ENCODE measurements at regions not wholly inside any gene's neighbourhood (a gene's known extent, or its start where the extent isn't known, plus 50 kb on each side); places are given as distances from the start of the nearest gene placed in this dataset.

DNA sequence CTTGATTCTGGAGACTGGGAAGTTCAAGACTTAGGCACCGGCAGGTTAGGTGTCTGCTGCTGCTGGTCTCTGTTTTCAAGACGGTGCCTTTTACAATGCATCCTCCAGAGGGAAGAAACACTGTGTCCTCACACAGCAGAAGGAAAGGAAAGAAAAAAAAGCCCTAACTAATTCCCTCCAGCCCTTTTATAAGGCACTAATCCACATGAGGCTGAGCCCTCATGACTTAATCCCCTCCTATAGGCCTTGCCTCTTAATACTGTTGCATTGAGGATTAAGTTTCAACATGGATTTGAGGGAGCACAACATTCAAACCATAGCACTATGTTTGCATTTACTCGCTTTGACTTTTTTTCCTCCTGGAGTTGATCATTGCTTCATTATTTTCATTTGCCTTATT lies 585.9 kb downstream of the TLR4 start:
- TF ChIP-seq STAT1 (conservative IDR thresholded peaks at IDR 0.05) (no peak), SIX5 (IDR thresholded peaks at IDR 0.05; ENCODE audit: low read depth, low read length, severe bottlenecking) (no peak)
- in situ Hi-C loops (cut with MboI) (no loop called here), intact Hi-C loops (cut with micrococcal nuclease; ENCODE audit: unreplicated experiment) (loop anchor here (10.0 kb wide), 1 partner anchor 55 kb away; no protein-coding TSS in a partner anchor)
- BruUV-seq (replicated peaks), result no TSS peak
- H4K20me1 ChIP-seq (ENCODE audit: control insufficient read depth, insufficient read depth), result no peaks in the 10 kb centered on the region
- no peak overlapping the region for H3K27ac ChIP-seq (ENCODE audit: control insufficient read depth, insufficient read depth)
- no peak overlapping the region for H2AFZ ChIP-seq (ENCODE audit: control insufficient read depth, low read depth, low read length)
- DNase-seq (ENCODE audit: low read depth, low spot score) (no peak), ATAC-seq (no peak), FAIRE-seq (no peak)
- H3K4me2 ChIP-seq (ENCODE audit: control insufficient read depth, insufficient read depth), result no peak overlapping the region
- H3K9me3 ChIP-seq (replicated peaks; ENCODE audit: control insufficient read depth, insufficient read depth, low read length), result no peaks in the 10 kb centered on the region
- POLR2A ChIA-PET, result no interaction called here
- SMC1A ChIA-PET (ENCODE audit: uncharacterized antibody, unreplicated experiment), result no interaction called here
- no peak overlapping the region for H3K9ac ChIP-seq (ENCODE audit: control insufficient read depth, insufficient read depth, low read length)
- RAD21 ChIA-PET (ENCODE audit: unreplicated experiment), result no interaction called here
- no peaks in the 10 kb centered on the region for H3K79me2 ChIP-seq (ENCODE audit: control insufficient read depth, insufficient read depth, low read length)
- no peaks in the 10 kb centered on the region for H3K36me3 ChIP-seq (ENCODE audit: control insufficient read depth in 2 of 2, insufficient read depth in 2 of 2, low read length in 1 of 2)
- no peaks in the 10 kb centered on the region for H3K4me1 ChIP-seq (ENCODE audit: control insufficient read depth, insufficient read depth, low read length)
- 36% methylated on average over 3 of the region's 3 CpGs for WGBS (ENCODE audit: insufficient coverage, insufficient replicate concordance, low lambda C conversion rate, missing lambda C conversion rate)
- no peaks in the 10 kb centered on the region for H3K27me3 ChIP-seq (replicated peaks in 1 of 2; ENCODE audit: control insufficient read depth in 2 of 2, insufficient read depth in 2 of 2, low read length in 1 of 2)
- CTCF ChIA-PET, result no interaction called here
- no peak overlapping the region for H3K4me3 ChIP-seq

- Histone ChIP-seq H3K4me3 (no peak overlapping the region), H3K79me2 (ENCODE audit: control insufficient read depth, insufficient read depth, low read length) (no peaks in the 10 kb centered on the region), H3K36me3 (ENCODE audit: control insufficient read depth in 2 of 2, insufficient read depth in 2 of 2, low read length in 1 of 2) (no peaks in the 10 kb centered on the region), H2AFZ (ENCODE audit: control insufficient read depth, low read depth, low read length) (no peak overlapping the region), H3K9me3 (replicated peaks; ENCODE audit: control insufficient read depth, insufficient read depth, low read length) (no peaks in the 10 kb centered on the region), H4K20me1 (ENCODE audit: control insufficient read depth, insufficient read depth) (no peaks in the 10 kb centered on the region), H3K4me1 (ENCODE audit: control insufficient read depth, insufficient read depth, low read length) (no peaks in the 10 kb centered on the region), H3K27ac (ENCODE audit: control insufficient read depth, insufficient read depth) (no peak overlapping the region), H3K9ac (ENCODE audit: control insufficient read depth, insufficient read depth, low read length) (no peak overlapping the region), H3K4me2 (ENCODE audit: control insufficient read depth, insufficient read depth) (no peak overlapping the region), H3K27me3 (replicated peaks in 1 of 2; ENCODE audit: control insufficient read depth in 2 of 2, insufficient read depth in 2 of 2, low read length in 1 of 2) (no peaks in the 10 kb centered on the region)
- POLR2A ChIA-PET, result no interaction called here
- ATAC-seq (no peak), FAIRE-seq (no peak), DNase-seq (ENCODE audit: low read depth, low spot score) (no peak)
- RAD21 ChIA-PET (ENCODE audit: unreplicated experiment), result no interaction called here
- CTCF ChIA-PET, result no interaction called here
- intact Hi-C loops (cut with micrococcal nuclease; ENCODE audit: unreplicated experiment), result loop anchor here (10.0 kb wide), 1 partner anchor 61 kb away; no protein-coding TSS in a partner anchor
- BruUV-seq (replicated peaks), result no TSS peak
- WGBS (ENCODE audit: insufficient coverage, insufficient replicate concordance, low lambda C conversion rate, missing lambda C conversion rate), result 2% methylated on average over 4 of the region's 4 CpGs
- SMC1A ChIA-PET (ENCODE audit: uncharacterized antibody, unreplicated experiment), result no interaction called here
- in situ Hi-C loops (cut with MboI), result no loop called here
- TF ChIP-seq, protein P1, sequence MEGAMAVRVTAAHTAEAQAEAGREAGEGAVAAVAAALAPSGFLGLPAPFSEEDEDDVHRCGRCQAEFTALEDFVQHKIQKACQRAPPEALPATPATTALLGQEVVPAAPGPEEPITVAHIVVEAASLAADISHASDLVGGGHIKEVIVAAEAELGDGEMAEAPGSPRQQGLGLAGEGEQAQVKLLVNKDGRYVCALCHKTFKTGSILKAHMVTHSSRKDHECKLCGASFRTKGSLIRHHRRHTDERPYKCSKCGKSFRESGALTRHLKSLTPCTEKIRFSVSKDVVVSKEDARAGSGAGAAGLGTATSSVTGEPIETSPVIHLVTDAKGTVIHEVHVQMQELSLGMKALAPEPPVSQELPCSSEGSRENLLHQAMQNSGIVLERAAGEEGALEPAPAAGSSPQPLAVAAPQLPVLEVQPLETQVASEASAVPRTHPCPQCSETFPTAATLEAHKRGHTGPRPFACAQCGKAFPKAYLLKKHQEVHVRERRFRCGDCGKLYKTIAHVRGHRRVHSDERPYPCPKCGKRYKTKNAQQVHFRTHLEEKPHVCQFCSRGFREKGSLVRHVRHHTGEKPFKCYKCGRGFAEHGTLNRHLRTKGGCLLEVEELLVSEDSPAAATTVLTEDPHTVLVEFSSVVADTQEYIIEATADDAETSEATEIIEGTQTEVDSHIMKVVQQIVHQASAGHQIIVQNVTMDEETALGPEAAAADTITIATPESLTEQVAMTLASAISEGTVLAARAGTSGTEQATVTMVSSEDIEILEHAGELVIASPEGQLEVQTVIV (IDR thresholded peaks at IDR 0.05; ENCODE audit: borderline replicate concordance, partially characterized antibody), result no peak
- TF ChIP-seq YY1 (IDR thresholded peaks at IDR 0.05; ENCODE audit: low read depth, low read length) (no peak), DPF2 (IDR thresholded peaks at IDR 0.05) (no peak), BCL11A (IDR thresholded peaks at IDR 0.05; ENCODE audit: low read depth, low read length) (no peak), FOXM1 (IDR thresholded peaks at IDR 0.05; ENCODE audit: low read depth, low read length) (no peak), CREM (IDR thresholded peaks at IDR 0.05; ENCODE audit: low read depth) (no peak), TCF12 (IDR thresholded peaks at IDR 0.05; ENCODE audit: low read depth, low read length) (no peak), ETV6 (conservative IDR thresholded peaks at IDR 0.05 in 1 of 2, IDR thresholded peaks at IDR 0.05 in 1 of 2; ENCODE audit: borderline replicate concordance in 1 of 2, low read depth in 1 of 2) (no peak), SREBF1 (IDR thresholded peaks at IDR 0.05; ENCODE audit: low read length) (no peak), ASH2L (IDR thresholded peaks at IDR 0.05; ENCODE audit: borderline replicate concordance, low read depth) (no peak), MEF2A (IDR thresholded peaks at IDR 0.05; ENCODE audit: insufficient read depth, low read depth, low read length) (no peak), CBFB (IDR thresholded peaks at IDR 0.05; ENCODE audit: low read depth) (no peak)
- TF ChIP-seq, protein P2, sequence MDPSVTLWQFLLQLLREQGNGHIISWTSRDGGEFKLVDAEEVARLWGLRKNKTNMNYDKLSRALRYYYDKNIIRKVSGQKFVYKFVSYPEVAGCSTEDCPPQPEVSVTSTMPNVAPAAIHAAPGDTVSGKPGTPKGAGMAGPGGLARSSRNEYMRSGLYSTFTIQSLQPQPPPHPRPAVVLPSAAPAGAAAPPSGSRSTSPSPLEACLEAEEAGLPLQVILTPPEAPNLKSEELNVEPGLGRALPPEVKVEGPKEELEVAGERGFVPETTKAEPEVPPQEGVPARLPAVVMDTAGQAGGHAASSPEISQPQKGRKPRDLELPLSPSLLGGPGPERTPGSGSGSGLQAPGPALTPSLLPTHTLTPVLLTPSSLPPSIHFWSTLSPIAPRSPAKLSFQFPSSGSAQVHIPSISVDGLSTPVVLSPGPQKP (IDR thresholded peaks at IDR 0.05; ENCODE audit: low read depth, low read length), result no peak
Observed at GRCh38 chr9:118295413-118295812, 591.2 kb downstream of the TLR4 start.

Data from GM12878 (cell line).